ENCODE measurements at regions not wholly inside any gene's neighbourhood (a gene's known extent, or its start where the extent isn't known, plus 50 kb on each side); places are given as distances from the start of the nearest gene placed in this dataset.

DNA sequence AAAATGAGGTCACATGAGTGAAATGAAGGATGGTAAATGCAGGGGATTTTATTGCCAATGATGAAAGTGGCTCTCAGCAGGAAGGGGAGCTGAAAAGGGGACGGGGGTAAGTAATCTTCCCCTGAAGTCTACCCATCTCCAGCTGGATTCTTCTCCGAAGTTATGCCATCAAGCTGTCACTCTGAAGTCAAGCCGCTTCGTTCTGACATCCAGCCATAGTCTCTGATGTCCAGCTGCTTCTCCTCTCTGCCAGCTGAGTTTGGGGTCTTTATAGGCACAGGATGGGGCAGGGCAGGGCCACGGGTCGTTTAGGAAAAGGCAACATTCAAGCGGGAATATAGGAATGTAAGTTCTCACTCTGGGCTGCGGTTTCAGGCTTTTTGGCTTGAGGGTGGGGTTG, 181.9 kb upstream of the ANO3 start:
- no peak for DNase-seq
- Histone ChIP-seq H4K20me1 (ENCODE audit: insufficient read depth) (no peaks in the 10 kb centered on the region), H3K4me1 (ENCODE audit: control insufficient read depth in 1 of 2, insufficient read depth in 2 of 2, low read depth in 1 of 2, low read length in 1 of 2) (no peaks in the 10 kb centered on the region; a peak in 1 of 4 replicates), H3K9me2 (no peaks in the 10 kb centered on the region), H2AFZ (ENCODE audit: low read depth) (no peak overlapping the region), H3K27me3 (ENCODE audit: insufficient read depth) (no peaks in the 10 kb centered on the region), H3K79me2 (ENCODE audit: insufficient read depth) (no peaks in the 10 kb centered on the region), H3K4me2 (no peak overlapping the region), H3K4me3 (ENCODE audit: low read depth in 2 of 2, low read length in 1 of 2) (no peak overlapping the region), H3K36me3 (replicated peaks in 1 of 2; ENCODE audit: control insufficient read depth in 1 of 2, insufficient read depth in 2 of 2, low read length in 1 of 2) (no peaks in the 10 kb centered on the region), H3K27ac (ENCODE audit: low read depth in 2 of 2, low read length in 1 of 2) (no peak overlapping the region), H3K9ac (no peak overlapping the region), H3K9me3 (no peaks in the 10 kb centered on the region), H3F3A (replicated peaks; ENCODE audit: insufficient read depth) (no peaks in the 10 kb centered on the region)
- 80% methylated on average over 8 of the region's 8 CpGs for WGBS (ENCODE audit: low lambda C conversion rate)
- CTCF ChIA-PET: no interaction called here
- no peak for TF ChIP-seq NFIC (IDR thresholded peaks at IDR 0.05; ENCODE audit: borderline replicate concordance)
- no peak for TF ChIP-seq TAF1 (IDR thresholded peaks at IDR 0.05; ENCODE audit: borderline replicate concordance, low read depth, low read length)
- no peak for TF ChIP-seq RAD21 (IDR thresholded peaks at IDR 0.05; ENCODE audit: low read length)
- no peak for TF ChIP-seq CTCF (IDR thresholded peaks at IDR 0.05)
- TF ChIP-seq, protein P1, sequence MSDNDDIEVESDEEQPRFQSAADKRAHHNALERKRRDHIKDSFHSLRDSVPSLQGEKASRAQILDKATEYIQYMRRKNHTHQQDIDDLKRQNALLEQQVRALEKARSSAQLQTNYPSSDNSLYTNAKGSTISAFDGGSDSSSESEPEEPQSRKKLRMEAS (IDR thresholded peaks at IDR 0.05; ENCODE audit: low read depth): no peak
- TF ChIP-seq FOXM1 (IDR thresholded peaks at IDR 0.05; ENCODE audit: low read depth): no peak
- TF ChIP-seq MEF2A (IDR thresholded peaks at IDR 0.05; ENCODE audit: borderline replicate concordance, low read depth): no peak
- no peak for TF ChIP-seq CHD2 (IDR thresholded peaks at IDR 0.05; ENCODE audit: low read length, partially characterized antibody)
- TF ChIP-seq ELF1 (IDR thresholded peaks at IDR 0.05): no peak
- no peak for TF ChIP-seq FOXJ3 (CRISPR knock-in tag; IDR thresholded peaks at IDR 0.05)
- no peak for TF ChIP-seq RCOR1 (IDR thresholded peaks at IDR 0.05; ENCODE audit: low read length)
- TF ChIP-seq PBX3 (IDR thresholded peaks at IDR 0.05): no peak
- no peak for TF ChIP-seq GATA2 (CRISPR knock-in tag; IDR thresholded peaks at IDR 0.05)
- POLR2A ChIA-PET: no interaction called here

DNA sequence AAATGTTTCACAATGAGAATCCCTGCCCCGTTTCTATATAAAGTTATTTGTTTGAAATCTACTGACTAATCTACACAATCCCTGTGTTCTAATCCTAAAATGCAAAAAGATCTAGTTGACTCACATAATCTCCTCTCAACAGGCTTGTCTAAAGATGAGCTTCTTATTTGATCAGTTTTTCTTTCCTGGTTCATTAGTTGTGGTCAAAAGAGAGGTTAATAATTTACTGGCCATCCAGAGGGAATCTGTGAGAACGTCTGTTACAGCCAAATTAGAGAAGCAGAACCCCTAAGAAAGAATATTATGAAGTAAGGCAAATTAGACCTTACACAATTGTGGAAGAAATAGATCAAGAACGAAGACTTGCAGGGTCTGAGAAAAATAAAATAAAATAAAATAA, 173.7 kb upstream of the ANO3 start:
- no peaks in the 10 kb centered on the region for H3K27me3 ChIP-seq (ENCODE audit: insufficient read depth)
- TF ChIP-seq RFX5 (IDR thresholded peaks at IDR 0.05; ENCODE audit: low read length): no peak
- no peak for TF ChIP-seq SMC3 (IDR thresholded peaks at IDR 0.05; ENCODE audit: low read depth, low read length)
- TF ChIP-seq RCOR1 (IDR thresholded peaks at IDR 0.05; ENCODE audit: low read length): no peak
- TF ChIP-seq ZBTB33 (IDR thresholded peaks at IDR 0.05; ENCODE audit: borderline replicate concordance, low read depth): no peak
- TF ChIP-seq NFIC (IDR thresholded peaks at IDR 0.05; ENCODE audit: borderline replicate concordance): no peak
- no peak for TF ChIP-seq RXRA (IDR thresholded peaks at IDR 0.05; ENCODE audit: borderline replicate concordance, low read depth)
- TF ChIP-seq, protein P2, sequence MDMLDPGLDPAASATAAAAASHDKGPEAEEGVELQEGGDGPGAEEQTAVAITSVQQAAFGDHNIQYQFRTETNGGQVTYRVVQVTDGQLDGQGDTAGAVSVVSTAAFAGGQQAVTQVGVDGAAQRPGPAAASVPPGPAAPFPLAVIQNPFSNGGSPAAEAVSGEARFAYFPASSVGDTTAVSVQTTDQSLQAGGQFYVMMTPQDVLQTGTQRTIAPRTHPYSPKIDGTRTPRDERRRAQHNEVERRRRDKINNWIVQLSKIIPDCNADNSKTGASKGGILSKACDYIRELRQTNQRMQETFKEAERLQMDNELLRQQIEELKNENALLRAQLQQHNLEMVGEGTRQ (IDR thresholded peaks at IDR 0.05; ENCODE audit: borderline replicate concordance, low read depth, low read length): no peak
- no peak for TF ChIP-seq EZH2phosphoT487 (IDR thresholded peaks at IDR 0.05; ENCODE audit: borderline replicate concordance, low read depth)
- no peak for TF ChIP-seq GATA2 (CRISPR knock-in tag; IDR thresholded peaks at IDR 0.05)
- no peak for TF ChIP-seq TEAD4 (IDR thresholded peaks at IDR 0.05; ENCODE audit: borderline replicate concordance, insufficient read depth)
- TF ChIP-seq MXI1 (IDR thresholded peaks at IDR 0.05; ENCODE audit: low read depth, low read length): no peak
- no peak for TF ChIP-seq TCF12 (IDR thresholded peaks at IDR 0.05)
- no peaks in the 10 kb centered on the region for H4K20me1 ChIP-seq (ENCODE audit: insufficient read depth)
- H3K9ac ChIP-seq: no peak overlapping the region
- no peaks in the 10 kb centered on the region for H3K9me2 ChIP-seq
- no peaks in the 10 kb centered on the region for H3K4me1 ChIP-seq (ENCODE audit: control insufficient read depth in 1 of 2, insufficient read depth in 2 of 2, low read depth in 1 of 2, low read length in 1 of 2)
- no peak overlapping the region for H3K4me3 ChIP-seq (ENCODE audit: low read depth in 2 of 2, low read length in 1 of 2)
- H3F3A ChIP-seq (replicated peaks; ENCODE audit: insufficient read depth): no peaks in the 10 kb centered on the region
- ChIA-PET CTCF (interaction anchor here (1.4 kb wide), 1 partner anchor 10 kb away, joined by 3 read pairs; no protein-coding TSS in a partner anchor), POLR2A (no interaction called here)
- no peaks in the 10 kb centered on the region for H3K9me3 ChIP-seq
- no peaks in the 10 kb centered on the region for H3K79me2 ChIP-seq (ENCODE audit: insufficient read depth)
- 63% methylated on average over 3 of the region's 3 CpGs for WGBS (ENCODE audit: low lambda C conversion rate)
- no peaks in the 10 kb centered on the region for H3K36me3 ChIP-seq (replicated peaks in 1 of 2; ENCODE audit: control insufficient read depth in 1 of 2, insufficient read depth in 2 of 2, low read length in 1 of 2)
- no peak overlapping the region for H2AFZ ChIP-seq (ENCODE audit: low read depth)
- no peak overlapping the region for H3K4me2 ChIP-seq
- no peak for DNase-seq
- H3K27ac ChIP-seq (ENCODE audit: low read depth in 2 of 2, low read length in 1 of 2): no peak overlapping the region

Measured in SK-N-SH (cell line).